NAMALWA (cell line): ENCODE measurements at regions not wholly inside any gene's neighbourhood (a gene's known extent, or its start where the extent isn't known, plus 50 kb on each side); places are given as distances from the start of the nearest gene placed in this dataset.

ENCODE experiments used
- DNase-seq: peaks from one replicate; pipeline ENCODE4 v3.0.0-alpha.2; 2015; ENCODE audit warnings: low spot score

- no peak for DNase-seq
These were observed 69.8 kb upstream of the SLC7A11 start for GRCh38 chr4:138311771-138312535.

- DNase-seq: no peak
These were observed 68.8 kb upstream of the SLC7A11 start for GRCh38 chr4:138310991-138311390.

- no peak for DNase-seq
These were observed 68.3 kb upstream of the SLC7A11 start for GRCh38 chr4:138310498-138310897.

- DNase-seq: no peak
These were observed 66.2 kb upstream of the SLC7A11 start for GRCh38 chr4:138308356-138308755.

GRCh38 chr4:138307319-138307718, 65.2 kb upstream of the SLC7A11 start:
- no peak for DNase-seq

GRCh38 chr4:138305050-138305449, 62.9 kb upstream of the SLC7A11 start:
- DNase-seq: no peak

GRCh38 chr4:138301536-138301935, 59.4 kb upstream of the SLC7A11 start:
- no peak for DNase-seq

- DNase-seq: no peak
These were observed 58.5 kb upstream of the SLC7A11 start for GRCh38 chr4:138300616-138301015.

GRCh38 chr4:138299881-138300280, 57.7 kb upstream of the SLC7A11 start:
- no peak for DNase-seq

- DNase-seq: no peak
These were observed 56.7 kb upstream of the SLC7A11 start for GRCh38 chr4:138298866-138299265.

- no peak for DNase-seq
These were observed 56.3 kb upstream of the SLC7A11 start for GRCh38 chr4:138298431-138298830.

GRCh38 chr4:138297743-138298405, 55.7 kb upstream of the SLC7A11 start:
- no peak for DNase-seq

- DNase-seq: no peak
These were observed 50.2 kb upstream of the SLC7A11 start for GRCh38 chr4:138292321-138292720.
